GM18519 (cell line): ENCODE measurements at regions not wholly inside any gene's neighbourhood (a gene's known extent, or its start where the extent isn't known, plus 50 kb on each side); places are given as distances from the start of the nearest gene placed in this dataset.

Experiments
- ATAC-seq: cut with Tn5 transposase; IDR thresholded peaks from one replicate; pipeline ENCODE4 v1.9.1; 2021; ENCODE audit warnings: mild to moderate bottlenecking, moderate library complexity; ENCODE audit not compliant: unreplicated experiment, low FRiP score

- ATAC-seq, result no peak
Measured at GRCh38 chr2:106572541-106573450, 85.6 kb downstream of the CD8B2 start.

- ATAC-seq, result no peak
Measured at GRCh38 chr2:106573773-106574172, 86.6 kb downstream of the CD8B2 start.

GRCh38 chr2:106575955-106576354 is 88.8 kb downstream of the CD8B2 start:
- no peak for ATAC-seq

- no peak for ATAC-seq
Measured at GRCh38 chr2:106577255-106577651, 90.1 kb downstream of the CD8B2 start.

- no peak for ATAC-seq
Measured at GRCh38 chr2:106579750-106580197, 92.6 kb downstream of the CD8B2 start.

GRCh38 chr2:106580241-106580640 is 93.1 kb downstream of the CD8B2 start:
- ATAC-seq, result no peak

- no peak for ATAC-seq
Measured at GRCh38 chr2:106581328-106581727, 94.2 kb downstream of the CD8B2 start.

- no peak for ATAC-seq
Measured at GRCh38 chr2:106581755-106582147, 94.6 kb downstream of the CD8B2 start.

- ATAC-seq, result peak; percentile 60
Measured at GRCh38 chr2:106582148-106583143, 95.3 kb downstream of the CD8B2 start.

- ATAC-seq, result no peak
Measured at GRCh38 chr2:106584304-106584954, 97.3 kb downstream of the CD8B2 start.

- no peak for ATAC-seq
Measured at GRCh38 chr2:106596844-106597243, 109.7 kb downstream of the CD8B2 start.

GRCh38 chr2:106599540-106599939 is 112.4 kb downstream of the CD8B2 start:
- no peak for ATAC-seq

- no peak for ATAC-seq
Measured at GRCh38 chr2:106602042-106602441, 114.9 kb downstream of the CD8B2 start.

- ATAC-seq, result no peak
Measured at GRCh38 chr2:106606652-106607051, 119.5 kb downstream of the CD8B2 start.

- ATAC-seq, result no peak
Measured at GRCh38 chr2:106607371-106607770, 120.2 kb downstream of the CD8B2 start.

GRCh38 chr2:106609780-106610179 is 122.6 kb downstream of the CD8B2 start:
- no peak for ATAC-seq

- no peak for ATAC-seq
Measured at GRCh38 chr2:106614511-106615291, 127.5 kb downstream of the CD8B2 start.

- ATAC-seq, result no peak
Measured at GRCh38 chr2:106618614-106619013, 131.4 kb downstream of the CD8B2 start.

- no peak for ATAC-seq
Measured at GRCh38 chr2:106623456-106623855, 136.3 kb downstream of the CD8B2 start.
